Liver (tissue), 3 donors: ENCODE measurements at regions not wholly inside any gene's neighbourhood (a gene's known extent, or its start where the extent isn't known, plus 50 kb on each side); places are given as distances from the start of the nearest gene placed in this dataset.

Experiments used
- CTCF ChIP-seq: fragments of 150-350 bp; IDR thresholded peaks from 2 replicates; pipeline ENCODE4 v1.5.1; 2017; ENCODE audit warnings: improper control_type of control experiment, low read depth, low read length; ENCODE audit not compliant: missing input control
- HNF4G ChIP-seq: IDR thresholded peaks from 2 replicates; pipeline ENCODE4 v1.6.1; 2016; ENCODE audit warnings: antibody characterized with exemption
- JUND ChIP-seq, 2 donors: IDR thresholded peaks; 2 replicates each; pipeline ENCODE4 v1.6.1; 2016; ENCODE audit warnings: antibody characterized with exemption in 2 of 2
- MAX ChIP-seq: IDR thresholded peaks from 2 replicates; pipeline ENCODE4 v1.6.1; 2016; ENCODE audit warnings: antibody characterized with exemption
- RAD21 ChIP-seq, 2 donors: IDR thresholded peaks; 2 replicates each; pipeline ENCODE4 v1.6.1; 2016; ENCODE audit warnings: antibody characterized with exemption in 2 of 2, mild to moderate bottlenecking in 2 of 2
- REST ChIP-seq: IDR thresholded peaks from 2 replicates; pipeline ENCODE4 v1.6.1; 2016; ENCODE audit warnings: antibody characterized with exemption, mild to moderate bottlenecking
- RXRA ChIP-seq, 2 donors: IDR thresholded peaks; 2 replicates each; pipeline ENCODE4 v1.6.1; 2017 to 2018; ENCODE audit warnings: antibody characterized with exemption in 2 of 2, mild to moderate bottlenecking in 1 of 2
- SP1 ChIP-seq: IDR thresholded peaks from 2 replicates; pipeline ENCODE4 v1.6.1; 2018; ENCODE audit warnings: antibody characterized with exemption, mild to moderate bottlenecking
- TAF1 ChIP-seq: conservative IDR thresholded peaks from 2 replicates; pipeline ENCODE4 v1.6.1; 2016; ENCODE audit warnings: antibody characterized with exemption, mild to moderate bottlenecking
- YY1 ChIP-seq: IDR thresholded peaks from 2 replicates; pipeline ENCODE4 v1.6.1; 2016; ENCODE audit warnings: antibody characterized with exemption, mild to moderate bottlenecking
- donor health status: healthy.
- donor health status: healthy.

- no peak for TF ChIP-seq CTCF
- TF ChIP-seq REST = no peak
- TF ChIP-seq YY1 = no peak
- no peak for TF ChIP-seq SP1
- no peak for TF ChIP-seq RAD21 (IDR thresholded peaks at IDR 0.05)
- no peak for TF ChIP-seq RXRA (IDR thresholded peaks at IDR 0.05)
- TF ChIP-seq TAF1 = no peak
- no peak for TF ChIP-seq MAX
- TF ChIP-seq HNF4G = no peak
- TF ChIP-seq JUND (IDR thresholded peaks at IDR 0.05) = no peak
Measured at GRCh38 chr13:107296804-107297203, 728.9 kb upstream of the ARGLU1 start.
